ENCODE measurements at regions not wholly inside any gene's neighbourhood (a gene's known extent, or its start where the extent isn't known, plus 50 kb on each side); places are given as distances from the start of the nearest gene placed in this dataset.
"Not testable (repeated sequence)": the region's sequence is repeated elsewhere in the genome, so short reads cannot be mapped to it uniquely, and the experiment has no call there.

DNA sequence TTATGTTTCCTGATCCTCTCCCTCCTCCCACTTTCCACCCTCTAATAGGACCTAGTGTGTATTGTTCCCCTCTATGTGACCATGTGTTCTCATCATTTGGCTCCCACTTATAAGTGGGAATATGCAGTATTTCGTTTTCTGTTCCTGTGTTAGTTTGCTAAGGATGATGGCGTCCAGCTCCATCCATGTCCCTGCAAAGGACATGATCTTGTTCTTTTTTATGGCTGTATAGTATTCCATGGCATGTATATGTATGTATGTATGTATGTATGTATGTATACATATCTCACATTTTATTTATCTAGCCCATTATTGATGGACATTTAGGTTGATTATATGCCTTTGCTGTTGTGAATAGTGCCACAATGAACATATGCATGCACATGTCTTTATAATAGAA, 188.7 kb downstream of the RFPL4B start:
- Histone ChIP-seq H3K27ac (no peak overlapping the region), H3K36me3 (no peaks in the 10 kb centered on the region), H3K4me3 (no peak overlapping the region), H3K4me1 (no peaks in the 10 kb centered on the region), H3K9me3 (peaks cover 4% of the 10 kb centered on the region), H3K27me3 (ENCODE audit: low read depth) (no peaks in the 10 kb centered on the region)
- intact Hi-C loops (cut with DNase I): no loop called here
- TF ChIP-seq, protein P1, sequence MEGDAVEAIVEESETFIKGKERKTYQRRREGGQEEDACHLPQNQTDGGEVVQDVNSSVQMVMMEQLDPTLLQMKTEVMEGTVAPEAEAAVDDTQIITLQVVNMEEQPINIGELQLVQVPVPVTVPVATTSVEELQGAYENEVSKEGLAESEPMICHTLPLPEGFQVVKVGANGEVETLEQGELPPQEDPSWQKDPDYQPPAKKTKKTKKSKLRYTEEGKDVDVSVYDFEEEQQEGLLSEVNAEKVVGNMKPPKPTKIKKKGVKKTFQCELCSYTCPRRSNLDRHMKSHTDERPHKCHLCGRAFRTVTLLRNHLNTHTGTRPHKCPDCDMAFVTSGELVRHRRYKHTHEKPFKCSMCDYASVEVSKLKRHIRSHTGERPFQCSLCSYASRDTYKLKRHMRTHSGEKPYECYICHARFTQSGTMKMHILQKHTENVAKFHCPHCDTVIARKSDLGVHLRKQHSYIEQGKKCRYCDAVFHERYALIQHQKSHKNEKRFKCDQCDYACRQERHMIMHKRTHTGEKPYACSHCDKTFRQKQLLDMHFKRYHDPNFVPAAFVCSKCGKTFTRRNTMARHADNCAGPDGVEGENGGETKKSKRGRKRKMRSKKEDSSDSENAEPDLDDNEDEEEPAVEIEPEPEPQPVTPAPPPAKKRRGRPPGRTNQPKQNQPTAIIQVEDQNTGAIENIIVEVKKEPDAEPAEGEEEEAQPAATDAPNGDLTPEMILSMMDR (IDR thresholded peaks at IDR 0.05): no peak
- ATAC-seq (no peak), DNase-seq (no peak)

DNA sequence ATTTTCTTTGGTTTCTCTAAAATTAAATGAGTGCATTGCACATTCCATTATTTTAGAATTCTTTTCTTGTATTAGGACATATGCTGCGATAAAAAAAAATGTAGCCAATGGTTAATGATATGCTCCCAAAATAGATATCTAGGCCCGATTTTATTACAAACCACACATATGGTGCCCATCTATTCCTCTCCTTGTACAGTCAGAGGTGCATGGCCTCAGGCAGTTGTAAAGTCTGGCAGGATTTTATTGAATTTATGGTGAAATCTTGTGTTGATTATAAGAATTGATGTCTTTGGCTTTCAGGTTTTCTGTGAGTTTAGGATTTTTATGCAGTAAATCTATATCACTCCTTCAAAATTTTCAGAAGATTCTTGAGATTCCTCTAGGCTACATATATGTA, 192.2 kb downstream of the RFPL4B start:
- H3K36me3 ChIP-seq: no peaks in the 10 kb centered on the region
- peaks cover 5% of the 10 kb centered on the region for H3K9me3 ChIP-seq
- H3K4me3 ChIP-seq: no peak overlapping the region
- H3K27me3 ChIP-seq (ENCODE audit: low read depth): no peaks in the 10 kb centered on the region
- TF ChIP-seq, protein P1 (IDR thresholded peaks at IDR 0.05): no peak
- DNase-seq (no peak), ATAC-seq (no peak)
- intact Hi-C loops (cut with DNase I): no loop called here
- H3K27ac ChIP-seq: no peak overlapping the region
- no peaks in the 10 kb centered on the region for H3K4me1 ChIP-seq

DNA sequence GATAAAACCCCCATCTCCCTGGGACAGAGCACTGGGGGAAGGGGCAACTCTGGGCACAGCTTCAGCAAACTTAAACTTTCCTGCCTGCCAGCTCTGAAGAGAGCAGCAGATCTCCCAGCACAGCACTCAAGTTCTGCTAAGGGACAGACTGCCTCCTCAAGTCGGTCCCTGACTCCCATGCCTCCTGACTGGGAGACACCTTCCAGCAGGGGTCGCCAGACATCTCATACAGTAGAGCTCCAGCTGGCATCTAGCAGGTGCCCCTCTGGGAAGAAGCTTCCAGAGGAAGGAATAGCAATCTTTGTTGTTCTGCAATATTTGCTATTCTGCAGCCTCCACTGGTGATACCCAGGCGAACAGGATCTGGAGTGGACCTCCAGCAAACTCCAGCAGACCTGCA, 194.7 kb downstream of the RFPL4B start:
- not testable (repeated sequence) for ATAC-seq

DNA sequence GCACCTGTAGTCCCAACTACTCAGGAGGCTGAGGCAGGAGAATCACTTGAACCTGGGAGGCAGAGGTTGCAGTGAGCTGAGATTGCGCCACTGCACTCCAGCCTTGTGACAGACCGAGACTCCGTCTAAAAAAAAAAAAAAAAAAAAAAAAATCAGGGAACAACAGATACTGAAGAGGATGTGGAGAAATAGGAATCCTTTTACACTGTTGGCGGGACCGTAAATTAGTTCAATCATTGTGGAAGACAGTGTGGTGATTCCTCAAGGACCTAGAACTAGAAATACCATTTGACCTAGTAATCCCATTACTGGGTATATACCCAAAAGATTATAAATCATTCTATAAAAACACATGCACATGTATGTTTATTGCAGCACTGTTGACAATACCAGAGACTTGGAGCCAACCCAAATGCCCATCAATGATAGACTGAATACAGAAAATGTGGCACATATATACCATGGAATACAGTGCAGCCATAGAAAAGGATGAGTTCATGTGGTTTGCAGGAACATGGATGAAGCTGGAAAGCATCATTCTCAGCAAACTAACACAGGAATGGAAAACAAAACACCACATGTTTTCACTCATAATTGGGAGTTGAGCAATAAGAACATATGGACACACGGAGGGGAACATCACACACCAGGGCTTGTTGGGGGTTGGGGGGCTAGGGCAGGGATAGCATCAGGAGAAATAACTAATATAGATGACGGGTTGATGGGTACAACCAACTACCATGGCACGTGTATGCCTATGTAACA, 200.4 kb downstream of the RFPL4B start:
- ATAC-seq; H3K9me3 ChIP-seq; H3K27ac ChIP-seq; H3K4me3 ChIP-seq; H3K4me1 ChIP-seq; DNase-seq; H3K27me3 ChIP-seq (ENCODE audit: low read depth); H3K36me3 ChIP-seq; intact Hi-C loops (cut with DNase I): not testable (repeated sequence)

More for the DNA sequence above, 194.7 kb downstream of the RFPL4B start:
- H3K4me3 ChIP-seq; DNase-seq; intact Hi-C loops (cut with DNase I); H3K36me3 ChIP-seq; H3K27ac ChIP-seq; H3K27me3 ChIP-seq (ENCODE audit: low read depth); H3K9me3 ChIP-seq; H3K4me1 ChIP-seq: not testable (repeated sequence)

DNA sequence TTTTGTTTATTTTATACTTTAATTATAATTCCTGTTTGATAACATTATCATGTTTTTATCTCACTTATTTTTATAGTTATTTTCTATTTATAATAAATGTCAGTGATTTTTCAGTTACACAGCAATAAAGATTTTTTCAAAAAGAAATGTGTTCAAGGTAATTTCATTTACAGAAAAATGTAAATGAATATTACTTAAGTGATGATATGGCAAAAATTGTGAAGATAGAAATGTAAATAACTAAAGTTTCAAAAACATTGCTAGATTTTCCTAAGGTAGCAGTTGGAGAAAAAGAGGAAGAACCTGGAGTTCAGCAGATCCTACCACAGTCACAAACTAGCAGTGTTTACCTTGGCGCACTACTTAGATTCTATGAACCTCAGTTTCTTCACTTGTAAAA, 202.6 kb downstream of the RFPL4B start:
- H3K4me3 ChIP-seq: no peak overlapping the region
- H3K9me3 ChIP-seq: no peaks in the 10 kb centered on the region
- DNase-seq (no peak), ATAC-seq (no peak)
- no peaks in the 10 kb centered on the region for H3K36me3 ChIP-seq
- intact Hi-C loops (cut with DNase I): no loop called here
- TF ChIP-seq, protein P1 (IDR thresholded peaks at IDR 0.05): no peak
- no peaks in the 10 kb centered on the region for H3K27me3 ChIP-seq (ENCODE audit: low read depth)
- no peak overlapping the region for H3K27ac ChIP-seq
- no peaks in the 10 kb centered on the region for H3K4me1 ChIP-seq

DNA sequence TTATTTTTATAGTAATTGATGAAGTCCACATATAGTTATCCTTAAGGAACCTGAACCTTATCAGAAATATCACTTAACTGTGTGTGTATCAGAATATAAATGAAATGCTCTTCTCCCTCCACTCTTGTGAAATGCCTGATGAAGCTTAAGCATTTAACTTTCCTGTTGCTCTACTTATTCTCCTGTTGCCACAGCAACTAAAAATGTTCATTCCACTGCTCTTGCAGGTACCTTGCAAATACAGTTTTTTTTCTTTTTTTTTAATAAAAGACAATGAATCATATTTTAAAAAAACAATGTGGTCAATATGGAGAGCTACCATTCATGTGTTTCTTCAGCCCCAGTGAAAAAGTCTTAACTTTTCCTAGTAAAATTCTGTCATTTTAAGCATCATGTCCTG, 210.3 kb downstream of the RFPL4B start:
- H3K9me3 ChIP-seq: no peaks in the 10 kb centered on the region
- no peak for ATAC-seq
- no peak overlapping the region for H3K27ac ChIP-seq
- TF ChIP-seq, protein P1 (IDR thresholded peaks at IDR 0.05): no peak
- H3K27me3 ChIP-seq (ENCODE audit: low read depth): no peaks in the 10 kb centered on the region
- H3K36me3 ChIP-seq: no peaks in the 10 kb centered on the region
- intact Hi-C loops (cut with DNase I): no loop called here
- H3K4me1 ChIP-seq: no peaks in the 10 kb centered on the region
- H3K4me3 ChIP-seq: no peak overlapping the region
- DNase-seq: no peak
